Fibroblast of lung (primary cell): ENCODE measurements at regions not wholly inside any gene's neighbourhood (a gene's known extent, or its start where the extent isn't known, plus 50 kb on each side); places are given as distances from the start of the nearest gene placed in this dataset.

Experiments
- CTCF ChIP-seq, 2 donors: IDR thresholded peaks in 1 of 2; conservative IDR thresholded peaks in 1 of 2; 1 replicate in 1 of 2; 2 replicates in 1 of 2; pipeline ENCODE4 v1.5.1; 2011 to 2012; ENCODE audit warnings: low read length in 2 of 2, control low read depth in 1 of 2, inconsistent platforms in 1 of 2, low read depth in 1 of 2, mild to moderate bottlenecking in 1 of 2
- EZH2 ChIP-seq: IDR thresholded peaks from 2 replicates; pipeline ENCODE4 v1.5.1; 2012; ENCODE audit warnings: low read length, control low read depth, mild to moderate bottlenecking; ENCODE audit errors: missing control alignments

- no peak for TF ChIP-seq CTCF (conservative IDR thresholded peaks at IDR 0.05 in 1 of 2, IDR thresholded peaks at IDR 0.05 in 1 of 2; ENCODE audit: low read depth in 1 of 2, low read length in 2 of 2)
- TF ChIP-seq EZH2 = no peak
Measured at GRCh38 chr3:104740874-104741379, 625.8 kb upstream of the ALCAM start.
